ENCODE measurements at regions not wholly inside any gene's neighbourhood (a gene's known extent, or its start where the extent isn't known, plus 50 kb on each side); places are given as distances from the start of the nearest gene placed in this dataset.

DNA sequence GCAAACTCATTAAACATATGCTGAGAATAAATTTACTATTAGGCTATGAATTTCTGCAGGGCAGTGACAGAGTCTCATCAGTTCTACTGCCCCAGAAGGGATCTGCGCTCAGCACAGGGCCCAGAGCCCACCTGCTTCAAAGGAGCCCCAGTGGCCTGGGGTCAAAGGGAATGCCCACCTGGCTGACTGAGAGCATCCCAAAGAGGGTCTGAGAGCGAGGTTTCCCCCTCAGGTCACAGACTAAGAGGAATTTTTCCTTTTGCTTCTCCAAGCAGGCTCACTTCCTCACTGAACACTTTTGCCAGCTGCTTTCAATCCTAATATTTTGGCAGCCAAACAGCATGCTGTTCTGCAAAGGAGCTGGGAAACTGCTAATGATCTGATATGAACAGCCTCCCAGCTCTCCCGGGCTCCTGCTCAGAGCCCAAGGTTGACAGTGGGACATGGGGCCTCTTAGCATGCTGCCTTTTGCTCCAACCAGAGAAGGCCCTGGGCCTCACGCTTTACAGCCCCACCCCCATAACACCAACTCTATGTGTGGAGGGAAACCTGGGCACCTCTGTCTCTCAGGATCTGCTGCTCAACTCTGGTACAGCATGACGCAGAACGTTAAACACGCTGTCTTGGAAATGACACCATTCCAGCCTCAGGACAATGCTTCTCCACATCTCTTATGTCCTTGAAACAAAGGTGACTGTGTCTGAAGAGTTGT is 70.7 kb upstream of the SYT6 start:
- DNase-seq (ENCODE audit: low spot score), result no peak
- in situ Hi-C loops (cut with MboI; ENCODE audit: low sequenced_read_pairs, unreplicated experiment), result no loop called here
- TF ChIP-seq, protein P1, sequence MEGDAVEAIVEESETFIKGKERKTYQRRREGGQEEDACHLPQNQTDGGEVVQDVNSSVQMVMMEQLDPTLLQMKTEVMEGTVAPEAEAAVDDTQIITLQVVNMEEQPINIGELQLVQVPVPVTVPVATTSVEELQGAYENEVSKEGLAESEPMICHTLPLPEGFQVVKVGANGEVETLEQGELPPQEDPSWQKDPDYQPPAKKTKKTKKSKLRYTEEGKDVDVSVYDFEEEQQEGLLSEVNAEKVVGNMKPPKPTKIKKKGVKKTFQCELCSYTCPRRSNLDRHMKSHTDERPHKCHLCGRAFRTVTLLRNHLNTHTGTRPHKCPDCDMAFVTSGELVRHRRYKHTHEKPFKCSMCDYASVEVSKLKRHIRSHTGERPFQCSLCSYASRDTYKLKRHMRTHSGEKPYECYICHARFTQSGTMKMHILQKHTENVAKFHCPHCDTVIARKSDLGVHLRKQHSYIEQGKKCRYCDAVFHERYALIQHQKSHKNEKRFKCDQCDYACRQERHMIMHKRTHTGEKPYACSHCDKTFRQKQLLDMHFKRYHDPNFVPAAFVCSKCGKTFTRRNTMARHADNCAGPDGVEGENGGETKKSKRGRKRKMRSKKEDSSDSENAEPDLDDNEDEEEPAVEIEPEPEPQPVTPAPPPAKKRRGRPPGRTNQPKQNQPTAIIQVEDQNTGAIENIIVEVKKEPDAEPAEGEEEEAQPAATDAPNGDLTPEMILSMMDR (IDR thresholded peaks at IDR 0.05; ENCODE audit: borderline replicate concordance, control extremely low read depth, extremely low read depth, insufficient read depth, missing control alignments), result no peak

DNA sequence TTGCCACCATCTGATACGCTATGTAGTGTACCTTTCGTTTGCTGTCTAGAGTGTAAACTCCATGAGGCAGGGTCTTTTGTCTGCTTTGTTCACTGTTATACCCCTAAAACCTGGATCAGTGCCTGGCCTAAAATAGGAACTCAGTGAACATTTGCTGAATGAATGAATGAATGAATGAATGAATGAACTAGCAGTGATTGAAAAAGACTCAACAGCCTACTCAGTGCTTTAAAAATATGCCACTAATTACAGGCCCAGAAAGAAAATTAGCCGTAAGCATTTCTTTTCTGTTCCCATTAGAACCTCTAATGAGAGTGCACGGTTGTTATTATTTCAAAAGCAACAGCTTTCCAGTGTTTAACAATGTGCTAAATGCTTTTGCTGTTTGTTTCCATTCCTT is 69.3 kb upstream of the SYT6 start:
- no peak for DNase-seq (ENCODE audit: low spot score)
- TF ChIP-seq, protein P1 (IDR thresholded peaks at IDR 0.05; ENCODE audit: borderline replicate concordance, control extremely low read depth, extremely low read depth, insufficient read depth, missing control alignments), result no peak
- in situ Hi-C loops (cut with MboI; ENCODE audit: low sequenced_read_pairs, unreplicated experiment), result no loop called here

DNA sequence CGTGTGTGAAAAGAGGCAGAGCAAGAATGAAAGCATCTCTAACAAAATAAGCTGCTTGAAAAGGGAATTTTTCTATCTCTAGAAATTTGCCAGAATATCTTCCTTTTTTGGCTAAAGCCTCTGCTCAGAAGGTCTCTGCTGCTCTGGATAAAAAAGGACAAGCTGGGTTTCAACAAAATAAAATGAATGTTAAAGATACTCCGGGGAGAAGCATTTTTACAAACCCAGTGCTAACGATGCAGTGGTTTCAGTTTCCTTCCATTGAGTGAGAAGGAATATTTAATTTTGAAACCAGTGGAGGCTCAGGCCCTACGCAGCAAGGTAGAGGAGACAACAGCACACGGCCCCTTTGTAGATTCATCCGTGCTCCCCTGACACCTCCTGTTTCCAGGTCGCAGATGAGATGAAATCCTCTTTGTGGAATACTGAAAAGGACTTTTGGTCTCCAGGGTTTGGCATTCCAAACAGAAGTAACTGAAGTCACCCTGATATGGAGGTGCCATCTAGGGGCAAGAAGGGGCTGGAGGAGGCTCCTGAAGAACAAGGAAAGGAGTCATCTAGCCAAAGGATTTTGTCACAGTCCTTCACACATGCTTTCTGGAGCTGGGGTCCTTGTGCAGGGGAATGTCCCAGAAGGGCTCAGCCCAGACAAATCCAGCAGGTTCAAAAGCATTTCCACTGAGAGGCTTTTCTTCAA is 65.7 kb upstream of the SYT6 start:
- no peak for DNase-seq (ENCODE audit: low spot score)
- TF ChIP-seq, protein P1 (IDR thresholded peaks at IDR 0.05; ENCODE audit: borderline replicate concordance, control extremely low read depth, extremely low read depth, insufficient read depth, missing control alignments), result no peak
- in situ Hi-C loops (cut with MboI; ENCODE audit: low sequenced_read_pairs, unreplicated experiment), result no loop called here

DNA sequence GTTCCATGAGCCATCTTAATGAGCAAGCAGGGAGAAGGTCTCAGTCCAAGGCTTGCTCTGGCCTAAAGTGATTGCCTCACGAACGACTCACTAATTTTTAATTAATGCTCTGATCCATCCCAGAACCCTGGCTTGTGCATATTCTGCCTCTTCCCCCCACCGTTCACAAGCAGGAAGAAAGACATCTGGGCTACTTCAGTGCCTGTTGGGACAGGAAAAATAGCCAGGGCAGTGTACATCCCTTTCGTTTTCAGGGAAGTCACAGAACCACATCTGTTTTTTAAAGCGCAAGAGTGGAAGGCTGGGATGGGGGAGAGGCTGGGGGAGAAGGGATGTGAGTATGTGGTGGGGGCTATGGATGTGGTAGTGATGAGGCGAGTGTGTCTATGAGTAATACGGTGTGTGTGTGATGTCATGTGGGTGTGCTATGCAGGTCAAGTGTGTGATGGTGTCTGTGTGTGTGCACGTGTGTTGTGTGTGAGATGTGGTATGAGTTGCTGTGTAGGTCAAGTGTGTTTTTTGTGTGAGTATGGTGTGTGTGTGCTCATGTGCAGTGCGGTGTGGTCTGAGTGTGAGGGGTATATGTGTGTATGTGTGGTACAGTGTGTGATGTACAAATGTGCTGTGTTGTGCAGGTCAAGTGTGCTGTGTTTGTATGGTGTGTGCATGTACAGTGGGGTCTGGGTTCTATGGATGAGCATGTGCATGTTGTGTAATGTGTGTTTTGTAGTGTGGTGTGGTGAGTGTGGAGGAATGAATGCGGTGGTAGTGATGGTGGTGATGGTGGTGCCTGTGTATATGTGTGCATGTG is 64.9 kb upstream of the SYT6 start:
- in situ Hi-C loops (cut with MboI; ENCODE audit: low sequenced_read_pairs, unreplicated experiment), result no loop called here
- TF ChIP-seq, protein P1 (IDR thresholded peaks at IDR 0.05; ENCODE audit: borderline replicate concordance, control extremely low read depth, extremely low read depth, insufficient read depth, missing control alignments), result no peak
- DNase-seq (ENCODE audit: low spot score), result no peak

DNA sequence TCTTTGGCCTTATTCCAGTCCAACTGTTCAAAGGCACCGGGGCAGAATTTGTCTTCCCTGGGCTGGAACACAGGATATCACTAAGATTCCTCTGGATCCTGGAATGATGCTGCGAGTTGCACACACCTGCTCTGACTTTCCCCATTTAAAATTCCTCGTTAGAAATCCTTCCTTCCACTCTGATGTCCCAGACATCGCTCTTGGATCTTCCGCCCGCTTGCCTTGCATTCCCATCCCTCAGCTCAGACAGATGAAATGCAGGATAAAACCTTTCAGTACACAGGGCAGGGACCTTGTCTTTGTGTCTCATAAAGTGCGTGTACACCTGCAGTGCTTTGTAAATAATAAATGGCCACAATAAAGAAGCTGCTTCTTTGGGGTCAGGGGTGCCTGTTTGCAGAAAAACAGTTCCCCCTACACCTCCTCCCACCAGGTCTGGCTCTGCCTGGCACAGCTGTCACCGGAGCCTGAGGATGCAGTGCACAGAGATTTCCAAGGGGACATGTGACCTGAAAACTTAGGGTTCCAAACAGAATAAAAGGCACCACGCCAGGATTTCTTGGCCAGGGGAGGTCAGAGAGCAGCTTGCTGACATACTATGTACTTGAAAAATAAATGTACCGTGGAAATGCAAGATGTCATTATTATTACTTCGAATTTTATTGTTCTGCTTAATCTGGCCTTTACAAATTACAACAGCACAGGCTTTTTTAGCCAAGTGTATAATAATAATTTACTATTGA is 62.9 kb upstream of the SYT6 start:
- no peak for DNase-seq (ENCODE audit: low spot score)
- in situ Hi-C loops (cut with MboI; ENCODE audit: low sequenced_read_pairs, unreplicated experiment), result no loop called here
- TF ChIP-seq, protein P1 (IDR thresholded peaks at IDR 0.05; ENCODE audit: borderline replicate concordance, control extremely low read depth, extremely low read depth, insufficient read depth, missing control alignments), result no peak

DNA sequence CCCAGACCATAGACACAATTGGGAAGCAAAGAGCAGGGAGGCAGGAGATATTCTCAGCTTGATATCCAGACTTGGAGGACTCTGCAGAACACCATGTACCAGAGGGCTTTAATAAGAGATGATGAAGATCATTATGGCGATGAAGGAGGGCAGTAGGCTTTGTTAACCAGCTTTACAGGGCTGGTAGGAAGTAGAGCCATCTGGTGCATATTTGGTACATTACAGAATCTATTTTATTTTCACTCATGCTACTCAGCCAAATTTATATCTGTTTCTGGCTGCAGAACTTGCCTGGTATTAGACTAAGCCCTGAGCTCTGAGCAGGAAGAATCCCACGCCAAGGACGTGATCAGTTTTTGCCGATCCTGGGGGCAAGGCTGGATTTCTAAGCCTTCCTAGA is 61.8 kb upstream of the SYT6 start:
- no peak for DNase-seq (ENCODE audit: low spot score)
- in situ Hi-C loops (cut with MboI; ENCODE audit: low sequenced_read_pairs, unreplicated experiment), result no loop called here
- TF ChIP-seq, protein P1 (IDR thresholded peaks at IDR 0.05; ENCODE audit: borderline replicate concordance, control extremely low read depth, extremely low read depth, insufficient read depth, missing control alignments), result no peak
